HEK293T (cell line): ENCODE measurements at regions not wholly inside any gene's neighbourhood (a gene's known extent, or its start where the extent isn't known, plus 50 kb on each side); places are given as distances from the start of the nearest gene placed in this dataset.

ENCODE experiments used
- CTCF ChIA-PET: fragments of 350-600 bp; formaldehyde crosslinking; extraction: SDS; loops from one replicate; lab custom pipeline; 2021; ENCODE audit warnings: antibody characterized with exemption, inconsistent platforms; lab: Yijun Ruan, JAX
- POLR2A ChIA-PET: fragments of 350-600 bp; formaldehyde crosslinking; extraction: SDS; loops from one replicate; lab custom pipeline; 2020; ENCODE audit warnings: antibody characterized with exemption, inconsistent platforms; lab: Yijun Ruan, JAX
- DNase-seq: peaks from one replicate; pipeline ENCODE4 v3.0.0; 2012; ENCODE audit warnings: mixed read lengths; ENCODE audit errors: extremely low spot score
- ARNT ChIP-seq: fragments of 450-650 bp; IDR thresholded peaks from 2 replicates; pipeline ENCODE4 v1.6.1; 2017; ENCODE audit warnings: mild to moderate bottlenecking
- BHLHE40 ChIP-seq: fragments of 450-650 bp; IDR thresholded peaks from 2 replicates; pipeline ENCODE4 v1.6.1; 2016; ENCODE audit warnings: mild to moderate bottlenecking, moderate library complexity, borderline replicate concordance
- CTBP1 ChIP-seq: fragments of 450-650 bp; IDR thresholded peaks from 2 replicates; pipeline ENCODE4 v1.6.1; 2016; ENCODE audit warnings: borderline replicate concordance
- ELF4 ChIP-seq: fragments of 450-650 bp; IDR thresholded peaks from 2 replicates; pipeline ENCODE4 v1.6.1; 2017; ENCODE audit warnings: antibody characterized with exemption
- FOXA1 ChIP-seq: fragments of 450-650 bp; IDR thresholded peaks from 2 replicates; pipeline ENCODE4 v1.6.1; 2016; ENCODE audit warnings: mild to moderate bottlenecking
- FOXK2 ChIP-seq: fragments of 450-650 bp; IDR thresholded peaks from 2 replicates; pipeline ENCODE4 v1.6.1; 2016; ENCODE audit warnings: mild to moderate bottlenecking
- FOXM1 ChIP-seq: fragments of 450-650 bp; IDR thresholded peaks from 2 replicates; pipeline ENCODE4 v1.6.1; 2017; ENCODE audit warnings: mild to moderate bottlenecking, borderline replicate concordance
- HDGF ChIP-seq: fragments of 450-650 bp; IDR thresholded peaks from 2 replicates; pipeline ENCODE4 v1.6.1; 2017; ENCODE audit warnings: antibody characterized with exemption, borderline replicate concordance
- L3MBTL2 ChIP-seq: fragments of 450-650 bp; conservative IDR thresholded peaks from 2 replicates; pipeline ENCODE4 v1.6.1; 2016; ENCODE audit warnings: mild to moderate bottlenecking
- LEF1 ChIP-seq: fragments of 450-650 bp; IDR thresholded peaks from 2 replicates; pipeline ENCODE4 v1.6.1; 2017; ENCODE audit warnings: mild to moderate bottlenecking, borderline replicate concordance
- NFRKB ChIP-seq: fragments of 450-650 bp; IDR thresholded peaks from 2 replicates; pipeline ENCODE4 v1.6.1; 2016; ENCODE audit warnings: mild to moderate bottlenecking, moderate library complexity
- SP1 ChIP-seq: fragments of 450-650 bp; IDR thresholded peaks from 2 replicates; pipeline ENCODE4 v1.6.1; 2017
- SUZ12 ChIP-seq: fragments of 450-650 bp; IDR thresholded peaks from 2 replicates; pipeline ENCODE4 v1.6.1; 2016; ENCODE audit warnings: mild to moderate bottlenecking
- TARDBP ChIP-seq: fragments of 450-650 bp; IDR thresholded peaks from 2 replicates; pipeline ENCODE4 v1.6.1; 2016
- ZNF384 ChIP-seq: fragments of 450-650 bp; IDR thresholded peaks from 2 replicates; pipeline ENCODE4 v1.6.1; 2016
- TF ChIP-seq, protein P1 (sequence below): fragments of 450-650 bp; IDR thresholded peaks from 2 replicates; pipeline ENCODE4 v1.6.1; 2016

DNA sequence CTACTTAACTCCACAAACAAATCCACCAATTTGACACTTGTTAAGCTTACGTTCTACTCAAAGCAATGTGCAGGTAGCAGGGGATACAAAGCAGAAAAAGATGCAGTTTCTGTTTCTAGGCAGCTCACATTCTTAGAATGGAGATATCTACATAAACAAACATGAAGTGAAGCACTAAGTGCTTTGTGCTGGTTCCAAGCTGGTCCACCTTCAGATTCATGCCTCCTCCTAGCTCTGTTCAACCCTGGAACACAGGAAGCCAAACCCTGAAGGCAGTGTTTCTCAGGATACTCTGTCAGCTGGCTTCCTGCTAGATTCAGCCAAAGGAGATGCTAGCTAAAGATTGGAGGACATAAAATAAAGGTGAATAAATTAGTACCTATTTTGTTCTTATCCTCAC, 55.3 kb upstream of the NOL4 start:
- POLR2A ChIA-PET: no interaction called here
- DNase-seq: no peak
- CTCF ChIA-PET: interaction anchor here (1.0 to 1.3 kb wide), 2 partner anchors 55 to 157 kb away, joined by 3 read pairs; partner anchors contain the start of gene NOL4
- no peak for TF ChIP-seq HDGF
- no peak for TF ChIP-seq FOXK2
- TF ChIP-seq SP1: no peak
- TF ChIP-seq FOXA1: no peak
- TF ChIP-seq, protein P1, sequence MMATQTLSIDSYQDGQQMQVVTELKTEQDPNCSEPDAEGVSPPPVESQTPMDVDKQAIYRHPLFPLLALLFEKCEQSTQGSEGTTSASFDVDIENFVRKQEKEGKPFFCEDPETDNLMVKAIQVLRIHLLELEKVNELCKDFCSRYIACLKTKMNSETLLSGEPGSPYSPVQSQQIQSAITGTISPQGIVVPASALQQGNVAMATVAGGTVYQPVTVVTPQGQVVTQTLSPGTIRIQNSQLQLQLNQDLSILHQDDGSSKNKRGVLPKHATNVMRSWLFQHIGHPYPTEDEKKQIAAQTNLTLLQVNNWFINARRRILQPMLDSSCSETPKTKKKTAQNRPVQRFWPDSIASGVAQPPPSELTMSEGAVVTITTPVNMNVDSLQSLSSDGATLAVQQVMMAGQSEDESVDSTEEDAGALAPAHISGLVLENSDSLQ: no peak
- no peak for TF ChIP-seq LEF1
- TF ChIP-seq L3MBTL2: no peak
- no peak for TF ChIP-seq BHLHE40
- TF ChIP-seq NFRKB: no peak
- TF ChIP-seq ZNF384: no peak
- TF ChIP-seq CTBP1: no peak
- no peak for TF ChIP-seq SUZ12
- TF ChIP-seq TARDBP: no peak
- TF ChIP-seq ARNT: no peak
- no peak for TF ChIP-seq ELF4
- TF ChIP-seq FOXM1: no peak

DNA sequence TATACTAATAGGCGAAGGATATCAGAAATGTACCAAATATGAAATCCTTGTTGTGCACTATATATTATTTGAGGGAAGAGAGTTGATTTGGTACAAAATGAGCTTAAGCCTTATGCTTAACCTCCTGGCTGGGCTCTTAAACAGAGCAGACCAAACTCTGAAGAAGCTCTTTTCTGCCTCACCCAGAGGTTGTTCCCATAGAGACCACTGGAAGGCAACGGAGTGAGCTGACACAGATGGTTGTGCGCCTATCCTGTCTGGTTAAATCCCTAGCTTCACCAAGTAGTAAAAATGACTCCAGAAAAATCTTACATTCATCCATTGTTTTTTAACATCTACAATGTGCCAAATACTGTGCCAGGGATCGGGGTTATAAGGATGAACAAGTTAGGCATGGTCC, 55.9 kb upstream of the NOL4 start:
- ChIA-PET POLR2A (no interaction called here), CTCF (interaction anchor here (1.0 to 1.3 kb wide), 2 partner anchors 56 to 158 kb away, joined by 3 read pairs; partner anchors contain the start of gene NOL4)
- no peak for DNase-seq

GRCh38 chr18:34281290-34281689, 56.6 kb upstream of the NOL4 start:
- ChIA-PET POLR2A (no interaction called here), CTCF (interaction anchor here (1.3 kb wide), 1 partner anchor 57 kb away, joined by 3 read pairs; the partner anchor contains the start of gene NOL4)
- DNase-seq: no peak
- TF ChIP-seq NFRKB: no peak
- TF ChIP-seq FOXA1: no peak
- TF ChIP-seq BHLHE40: no peak
- no peak for TF ChIP-seq LEF1
- no peak for TF ChIP-seq ARNT
- no peak for TF ChIP-seq FOXM1
- TF ChIP-seq SP1: no peak

More for the DNA sequence above, 55.9 kb upstream of the NOL4 start:
- TF ChIP-seq TARDBP (no peak), L3MBTL2 (no peak), LEF1 (no peak), ARNT (no peak), NFRKB (no peak), ZNF384 (no peak), ELF4 (no peak), SP1 (no peak), BHLHE40 (no peak), FOXM1 (no peak), CTBP1 (no peak), FOXA1 (no peak), SUZ12 (no peak), FOXK2 (no peak), HDGF (no peak)
- TF ChIP-seq, protein P1: no peak

DNA sequence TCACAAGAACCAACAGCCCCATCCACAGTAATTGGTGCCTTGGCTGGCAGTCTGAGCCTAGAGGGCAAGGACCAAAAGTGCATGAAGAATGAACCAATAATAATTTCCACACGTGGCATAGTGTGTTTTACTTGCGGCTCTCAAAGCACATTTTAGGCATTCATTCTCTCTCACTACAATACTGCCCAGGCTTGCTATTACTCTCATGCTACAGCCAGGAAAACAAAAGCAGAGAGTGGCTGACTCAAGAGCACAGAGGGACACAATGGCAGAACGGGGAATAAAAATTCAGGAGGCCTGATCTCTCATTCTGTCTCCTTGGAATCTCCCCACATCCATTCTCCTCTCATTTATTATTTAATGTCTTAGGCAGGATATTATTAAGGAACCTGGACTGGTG, 57.0 kb upstream of the NOL4 start:
- CTCF ChIA-PET: interaction anchor here (1.5 kb wide), 1 partner anchor 41 kb away, joined by 6 read pairs; no protein-coding TSS in a partner anchor

DNA sequence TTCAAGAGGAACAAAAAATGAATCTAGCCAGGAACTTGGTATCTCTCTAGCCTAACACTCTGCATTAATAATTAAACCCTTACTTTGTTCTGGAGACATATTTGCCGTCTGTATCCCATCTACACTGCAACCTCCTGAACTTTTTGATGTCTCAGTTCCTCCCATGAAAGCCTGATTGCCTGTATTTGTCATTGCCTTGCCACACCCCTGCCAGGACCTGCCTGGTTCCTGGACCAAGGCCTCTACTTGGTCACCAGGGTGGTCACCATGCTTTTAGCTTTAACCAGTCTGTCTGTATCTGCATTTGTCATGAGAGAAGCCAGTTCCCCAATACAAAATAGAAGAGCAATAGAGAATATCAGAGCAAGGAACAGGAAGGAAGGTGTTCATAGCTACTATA, 58.8 kb upstream of the NOL4 start:
- CTCF ChIA-PET: interaction anchor here (1.5 kb wide), 1 partner anchor 39 kb away, joined by 6 read pairs; no protein-coding TSS in a partner anchor
- POLR2A ChIA-PET: no interaction called here
- no peak for DNase-seq
- TF ChIP-seq L3MBTL2 (no peak), FOXM1 (no peak), FOXA1 (no peak), TARDBP (no peak), FOXK2 (no peak), LEF1 (no peak), HDGF (no peak), NFRKB (no peak), ELF4 (no peak), SP1 (no peak), SUZ12 (no peak), CTBP1 (no peak), ZNF384 (no peak)
- TF ChIP-seq, protein P1: no peak

More for the DNA sequence above, 57.0 kb upstream of the NOL4 start:
- TF ChIP-seq FOXA1 (no peak), SUZ12 (no peak), ELF4 (no peak), SP1 (no peak), L3MBTL2 (no peak), LEF1 (no peak), ZNF384 (no peak), FOXK2 (no peak)
- TF ChIP-seq, protein P1: no peak
- DNase-seq: no peak
- POLR2A ChIA-PET: no interaction called here
